ENCODE measurements at regions not wholly inside any gene's neighbourhood (a gene's known extent, or its start where the extent isn't known, plus 50 kb on each side); places are given as distances from the start of the nearest gene placed in this dataset.

- Histone ChIP-seq H3K4me1 (ENCODE audit: insufficient read depth, low read length) (no peaks in the 10 kb centered on the region), H3K79me2 (ENCODE audit: insufficient read depth, low read length) (no peaks in the 10 kb centered on the region), H3K9me3 (ENCODE audit: low read depth, low read length) (no peaks in the 10 kb centered on the region), H3K36me3 (ENCODE audit: insufficient read depth, low read length) (no peaks in the 10 kb centered on the region), H3K4me3 (ENCODE audit: insufficient read depth, low read length) (no peak overlapping the region), H3K27ac (ENCODE audit: low read depth, low read length) (no peak overlapping the region), H4K20me1 (ENCODE audit: insufficient read depth, low read length) (no peaks in the 10 kb centered on the region), H2AFZ (ENCODE audit: low read length) (no peak overlapping the region), H3K4me2 (ENCODE audit: insufficient read depth, low read length) (no peak overlapping the region), H3K27me3 (ENCODE audit: insufficient read depth, low read length) (peaks cover 18% of the 10 kb centered on the region)
- no peak for TF ChIP-seq CTCF (IDR thresholded peaks at IDR 0.05; ENCODE audit: extremely low read depth, low read depth, low read length)
- DNase-seq (ENCODE audit: insufficient read length, low spot score, missing footprints), result no peak
These were observed 60.9 kb upstream of the EIF2S2 start for GRCh38 chr20:34172926-34173325.

GRCh38 chr20:34175079-34175478 lies 63.0 kb upstream of the EIF2S2 start:
- no peak overlapping the region for H3K27ac ChIP-seq (ENCODE audit: low read depth, low read length)
- TF ChIP-seq CTCF (IDR thresholded peaks at IDR 0.05; ENCODE audit: extremely low read depth, low read depth, low read length), result no peak
- H3K4me3 ChIP-seq (ENCODE audit: insufficient read depth, low read length), result no peak overlapping the region
- H2AFZ ChIP-seq (ENCODE audit: low read length), result no peak overlapping the region
- H3K4me2 ChIP-seq (ENCODE audit: insufficient read depth, low read length), result no peak overlapping the region
- no peaks in the 10 kb centered on the region for H3K79me2 ChIP-seq (ENCODE audit: insufficient read depth, low read length)
- H3K36me3 ChIP-seq (ENCODE audit: insufficient read depth, low read length), result no peaks in the 10 kb centered on the region
- DNase-seq (ENCODE audit: insufficient read length, low spot score, missing footprints), result no peak
- no peaks in the 10 kb centered on the region for H3K4me1 ChIP-seq (ENCODE audit: insufficient read depth, low read length)
- no peaks in the 10 kb centered on the region for H4K20me1 ChIP-seq (ENCODE audit: insufficient read depth, low read length)
- peaks cover 18% of the 10 kb centered on the region for H3K27me3 ChIP-seq (ENCODE audit: insufficient read depth, low read length)
- H3K9me3 ChIP-seq (ENCODE audit: low read depth, low read length), result no peaks in the 10 kb centered on the region

GRCh38 chr20:34175879-34176278 lies 63.8 kb upstream of the EIF2S2 start:
- Histone ChIP-seq H3K79me2 (ENCODE audit: insufficient read depth, low read length) (no peaks in the 10 kb centered on the region), H3K27me3 (ENCODE audit: insufficient read depth, low read length) (peaks cover 16% of the 10 kb centered on the region), H3K4me3 (ENCODE audit: insufficient read depth, low read length) (no peak overlapping the region), H3K9me3 (ENCODE audit: low read depth, low read length) (no peaks in the 10 kb centered on the region), H4K20me1 (ENCODE audit: insufficient read depth, low read length) (no peaks in the 10 kb centered on the region), H3K27ac (ENCODE audit: low read depth, low read length) (no peak overlapping the region), H2AFZ (ENCODE audit: low read length) (no peak overlapping the region), H3K4me2 (ENCODE audit: insufficient read depth, low read length) (no peak overlapping the region), H3K4me1 (ENCODE audit: insufficient read depth, low read length) (no peaks in the 10 kb centered on the region), H3K36me3 (ENCODE audit: insufficient read depth, low read length) (no peaks in the 10 kb centered on the region)
- no peak for DNase-seq (ENCODE audit: insufficient read length, low spot score, missing footprints)
- TF ChIP-seq CTCF (IDR thresholded peaks at IDR 0.05; ENCODE audit: extremely low read depth, low read depth, low read length), result no peak

DNA sequence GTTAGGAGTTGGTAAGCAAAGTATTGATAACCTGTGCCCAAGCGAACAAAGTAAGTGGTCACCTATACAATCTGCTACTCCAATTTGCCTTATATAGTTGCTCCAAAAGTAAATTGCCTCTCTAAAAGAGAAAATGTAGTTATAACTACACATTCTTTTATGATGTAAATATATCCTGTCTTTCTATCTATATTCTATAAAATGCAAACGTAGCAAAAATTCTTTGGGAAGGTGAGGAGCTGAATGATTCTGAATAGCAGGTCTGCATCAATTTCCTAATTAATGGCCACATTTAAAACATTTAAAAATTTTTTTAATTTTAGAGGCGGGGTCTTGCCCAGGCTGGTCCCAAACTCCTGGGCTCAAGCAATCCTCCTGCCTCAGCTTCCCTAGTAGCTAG lies 64.2 kb upstream of the ASIP start:
- Histone ChIP-seq H4K20me1 (ENCODE audit: insufficient read depth, low read length) (no peaks in the 10 kb centered on the region), H3K9me3 (ENCODE audit: low read depth, low read length) (no peaks in the 10 kb centered on the region), H3K4me2 (ENCODE audit: insufficient read depth, low read length) (no peak overlapping the region), H3K36me3 (ENCODE audit: insufficient read depth, low read length) (no peaks in the 10 kb centered on the region), H3K4me1 (ENCODE audit: insufficient read depth, low read length) (no peaks in the 10 kb centered on the region), H3K27ac (ENCODE audit: low read depth, low read length) (no peak overlapping the region), H3K27me3 (ENCODE audit: insufficient read depth, low read length) (peaks cover 15% of the 10 kb centered on the region), H2AFZ (ENCODE audit: low read length) (no peak overlapping the region), H3K79me2 (ENCODE audit: insufficient read depth, low read length) (no peaks in the 10 kb centered on the region), H3K4me3 (ENCODE audit: insufficient read depth, low read length) (no peak overlapping the region)
- no peak for TF ChIP-seq CTCF (IDR thresholded peaks at IDR 0.05; ENCODE audit: extremely low read depth, low read depth, low read length)
- no peak for DNase-seq (ENCODE audit: insufficient read length, low spot score, missing footprints)

Data from osteoblast (primary cell).